Sigmoid colon (tissue), 6 donors: ENCODE measurements at regions not wholly inside any gene's neighbourhood (a gene's known extent, or its start where the extent isn't known, plus 50 kb on each side); places are given as distances from the start of the nearest gene placed in this dataset.

Source experiments
- DNase-seq: peaks from one replicate; pipeline ENCODE4 v3.0.0-alpha.2; 2019
- H3K27ac ChIP-seq, 4 donors: fragments of 200-600 bp; sonication (generic); one replicate each; pipeline ENCODE4 v1.5.1; 2016 to 2019; ENCODE audit warnings: mild to moderate bottlenecking in 1 of 4
- H3K27me3 ChIP-seq, 3 donors: fragments of 200-600 bp; sonication (generic); one replicate each; pipeline ENCODE4 v1.5.1; 2019; ENCODE audit warnings: mild to moderate bottlenecking in 1 of 3
- H3K36me3 ChIP-seq, 4 donors: fragments of 200-600 bp; sonication (generic); one replicate each; pipeline ENCODE4 v1.5.1; 2016 to 2019
- H3K4me1 ChIP-seq, 4 donors: fragments of 200-600 bp; sonication (generic); one replicate each; pipeline ENCODE4 v1.5.1; 2017 to 2019
- H3K4me3 ChIP-seq, 4 donors: fragments of 200-600 bp; sonication (generic); one replicate each; pipeline ENCODE4 v1.5.1; 2017 to 2019; ENCODE audit warnings: mild to moderate bottlenecking in 2 of 4, moderate library complexity in 1 of 4
- H3K9me3 ChIP-seq, 4 donors: fragments of 200-600 bp in 3 of 4; sonication (generic) in 3 of 4; one replicate each; pipeline versions ENCODE4 v1.5.1 to v1.6.1; 2013 to 2019
- CTCF ChIP-seq, 4 experiments: fragments of 450-650 bp in 3 of 4; fragments of 200-600 bp in 1 of 4; IDR thresholded peaks; one replicate each; pipeline ENCODE4 v1.5.1; 2016 to 2019; ENCODE audit warnings: antibody characterized with exemption in 4 of 4, mild to moderate bottlenecking in 3 of 4, moderate library complexity in 2 of 4
- EP300 ChIP-seq, 4 donors: sonication (generic); formaldehyde crosslinking; IDR thresholded peaks; one replicate each; pipeline ENCODE4 v1.6.1; 2017; ENCODE audit warnings: antibody characterized with exemption in 4 of 4
- POLR2A ChIP-seq, 2 donors: fragments of 450-650 bp; IDR thresholded peaks; one replicate each; pipeline ENCODE4 v1.6.1; 2016; ENCODE audit warnings: antibody characterized with exemption in 2 of 2, mild to moderate bottlenecking in 2 of 2, moderate library complexity in 2 of 2
- POLR2AphosphoS5 ChIP-seq, 4 donors: sonication (generic); formaldehyde crosslinking; IDR thresholded peaks; one replicate each; pipeline ENCODE4 v1.6.1; 2017; ENCODE audit warnings: antibody characterized with exemption in 4 of 4
- WGBS, 2 donors: extraction: QIAGEN DNeasy Blood & Tissue Kit; methylation state at CpG; one replicate each; pipeline ENCODE4 v1.1.7; 2013; 5-methylcytosine and 5-hydroxymethylcytosine counted together
- intact Hi-C: fragments of 100-400 bp; cut with DNase I; formaldehyde crosslinking; loops from one replicate; pipeline ENCODE4 v1.15.1; 2023
- donor health status: healthy with polysubstance abuse.
- donor health status: healthy.

- TF ChIP-seq CTCF (IDR thresholded peaks at IDR 0.05): no peak
- no peak for TF ChIP-seq POLR2AphosphoS5 (IDR thresholded peaks at IDR 0.05)
- TF ChIP-seq EP300 (IDR thresholded peaks at IDR 0.05): no peak
- no peak for TF ChIP-seq POLR2A (IDR thresholded peaks at IDR 0.05)
- H3K27ac ChIP-seq: peak overlapping the region in 1 of 4 donors; percentile 22
These were observed 479.1 kb downstream of the FOXO1 start for GRCh38 chr13:40187324-40187795.

GRCh38 chr13:40187841-40188591 is 478.4 kb downstream of the FOXO1 start:
- H3K27ac ChIP-seq: peak overlapping the region in 2 of 4 donors; percentile 22 to 73
- intact Hi-C loops: no loop called here

More at GRCh38 chr13:40187324-40187795, 479.1 kb downstream of the FOXO1 start:
- WGBS, 2 donors: 59 to 82% methylated on average over 12 of the region's 12 CpGs
- DNase-seq: no peak
- intact Hi-C loops: no loop called here
- Histone ChIP-seq H3K4me3 (no peak overlapping the region), H3K36me3 (no peaks in the 10 kb centered on the region), H3K4me1 (peaks cover 0 to 43% (median 36%) of the 10 kb centered on the region in 4 donors), H3K27me3 (no peaks in the 10 kb centered on the region), H3K9me3 (no peaks in the 10 kb centered on the region)

GRCh38 chr13:40189426-40189825 is 477.0 kb downstream of the FOXO1 start:
- whole genome bisulfite sequencing, 2 donors: 70% methylated on average over 6 of the region's 6 CpGs
- DNase-seq: no peak
- peak overlapping the region; percentile 69 to 79 (median 72) for H3K27ac ChIP-seq
- intact Hi-C loops: no loop called here
- H3K4me3 ChIP-seq: no peak overlapping the region
- TF ChIP-seq POLR2A (IDR thresholded peaks at IDR 0.05) (no peak), EP300 (IDR thresholded peaks at IDR 0.05) (no peak), CTCF (IDR thresholded peaks at IDR 0.05) (no peak), POLR2AphosphoS5 (IDR thresholded peaks at IDR 0.05) (no peak)
- no peaks in the 10 kb centered on the region for H3K9me3 ChIP-seq
- no peaks in the 10 kb centered on the region for H3K36me3 ChIP-seq
- peaks cover 0 to 64% (median 57%) of the 10 kb centered on the region in 4 donors for H3K4me1 ChIP-seq
- H3K27me3 ChIP-seq: no peaks in the 10 kb centered on the region

More at GRCh38 chr13:40187841-40188591, 478.4 kb downstream of the FOXO1 start:
- DNase-seq: no peak
- TF ChIP-seq EP300 (IDR thresholded peaks at IDR 0.05) (no peak), POLR2A (IDR thresholded peaks at IDR 0.05) (no peak), POLR2AphosphoS5 (IDR thresholded peaks at IDR 0.05) (no peak), CTCF (IDR thresholded peaks at IDR 0.05) (no peak)
- no peak overlapping the region for H3K4me3 ChIP-seq
- H3K4me1 ChIP-seq: peaks cover 0 to 50% (median 42%) of the 10 kb centered on the region in 4 donors
- WGBS, 2 donors: 72 to 80% methylated on average over 27 of the region's 27 CpGs
- H3K27me3 ChIP-seq: no peaks in the 10 kb centered on the region
- no peaks in the 10 kb centered on the region for H3K9me3 ChIP-seq
- no peaks in the 10 kb centered on the region for H3K36me3 ChIP-seq

GRCh38 chr13:40189898-40190630 is 476.4 kb downstream of the FOXO1 start:
- Histone ChIP-seq H3K27ac (peak overlapping the region; percentile 69 to 79 (median 72)), H3K4me1 (peaks cover 0 to 68% (median 58%) of the 10 kb centered on the region in 4 donors), H3K9me3 (no peaks in the 10 kb centered on the region), H3K4me3 (no peak overlapping the region), H3K27me3 (no peaks in the 10 kb centered on the region), H3K36me3 (no peaks in the 10 kb centered on the region)
- DNase-seq: peak; percentile 73
- WGBS, 2 donors: 71 to 72% methylated on average over 6 of the region's 6 CpGs
- intact Hi-C loops: loop anchor here (5.0 to 10.0 kb wide), 2 partner anchors 115 to 477 kb away; partner anchors contain the start of gene FOXO1
- TF ChIP-seq POLR2AphosphoS5 (IDR thresholded peaks at IDR 0.05) (peak in 2 of 4 donors; percentile 46 to 48), CTCF (IDR thresholded peaks at IDR 0.05) (no peak), EP300 (IDR thresholded peaks at IDR 0.05) (no peak), POLR2A (IDR thresholded peaks at IDR 0.05) (no peak)
